ENCODE measurements at regions not wholly inside any gene's neighbourhood (a gene's known extent, or its start where the extent isn't known, plus 50 kb on each side); places are given as distances from the start of the nearest gene placed in this dataset.
"Not testable (repeated sequence)": the region's sequence is repeated elsewhere in the genome, so short reads cannot be mapped to it uniquely, and the experiment has no call there.

GRCh38 chr2:144128130-144128746 is 391.7 kb downstream of the ZEB2 start:
- DNase-seq (ENCODE audit: low read depth in 2 of 2, low spot score in 1 of 2), result no peak

- DNase-seq (ENCODE audit: low read depth in 2 of 2, low spot score in 1 of 2), result no peak
Observed at GRCh38 chr2:144127693-144128092, 392.2 kb downstream of the ZEB2 start.

DNA sequence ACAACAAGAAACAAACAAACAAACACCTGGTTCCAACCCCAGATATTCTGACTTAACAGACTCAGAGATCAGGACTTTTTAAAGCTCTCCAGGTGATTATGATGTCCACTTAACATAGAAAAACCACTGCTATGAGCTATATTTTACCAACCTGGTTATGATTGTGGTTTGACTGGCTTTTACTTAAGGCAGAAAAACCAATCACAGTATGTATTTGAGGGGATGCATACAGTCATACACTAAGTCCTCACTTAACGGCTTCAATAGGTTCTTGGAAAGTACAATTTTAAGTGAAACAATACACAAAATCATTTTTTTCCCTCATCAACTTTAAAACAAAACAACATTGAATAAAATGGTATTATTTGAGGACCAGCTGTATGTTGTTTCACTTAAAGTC is 393.6 kb downstream of the ZEB2 start:
- no peak for DNase-seq (ENCODE audit: low read depth in 2 of 2, low spot score in 1 of 2)

GRCh38 chr2:144125751-144126150 is 394.2 kb downstream of the ZEB2 start:
- DNase-seq (ENCODE audit: low read depth in 2 of 2, low spot score in 1 of 2), result no peak

- DNase-seq (ENCODE audit: low read depth in 2 of 2, low spot score in 1 of 2), result no peak
Observed at GRCh38 chr2:144124882-144125281, 395.0 kb downstream of the ZEB2 start.

DNA sequence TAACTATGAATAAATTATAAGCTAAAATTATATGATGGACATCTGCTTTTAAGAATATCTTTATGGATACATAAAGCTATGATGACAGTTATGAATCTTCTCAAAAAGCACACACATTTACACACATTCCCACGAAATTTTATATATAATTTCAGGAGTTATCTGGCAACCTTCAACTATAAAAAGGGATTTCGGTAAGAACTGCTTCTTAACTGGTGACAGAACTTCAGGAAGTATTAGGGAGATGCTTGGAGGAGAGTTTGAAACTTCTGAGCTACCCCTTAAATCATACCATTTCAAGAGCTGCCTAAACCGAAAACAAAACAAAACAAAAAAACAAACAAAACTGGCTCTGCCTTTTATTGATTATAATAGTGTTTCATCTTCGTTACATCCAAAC is 399.4 kb downstream of the ZEB2 start:
- no peak for DNase-seq (ENCODE audit: low read depth in 2 of 2, low spot score in 1 of 2)

- no peak for DNase-seq (ENCODE audit: low read depth in 2 of 2, low spot score in 1 of 2)
Observed at GRCh38 chr2:144117086-144117485, 402.8 kb downstream of the ZEB2 start.

GRCh38 chr2:144115739-144116291 is 404.1 kb downstream of the ZEB2 start:
- DNase-seq (ENCODE audit: low read depth in 2 of 2, low spot score in 1 of 2), result no peak

DNA sequence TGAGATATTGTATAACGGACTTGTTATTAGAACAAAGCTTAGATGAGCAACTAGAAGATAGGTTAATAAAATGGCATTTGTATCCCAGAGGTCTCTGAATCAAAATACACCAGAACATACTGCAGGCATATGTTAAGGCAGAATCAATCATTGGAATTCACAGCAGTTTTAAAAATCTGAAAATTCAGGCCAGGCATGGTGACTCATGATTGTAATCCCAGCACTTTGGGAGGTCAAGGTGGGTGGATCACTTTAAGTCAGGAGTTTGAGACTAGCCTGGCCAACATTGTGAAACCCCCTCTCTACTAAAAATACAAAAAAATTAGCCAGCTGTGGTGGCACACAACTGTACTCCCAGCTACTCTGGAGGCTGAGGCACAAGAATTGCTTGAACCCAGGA is 405.2 kb downstream of the ZEB2 start:
- DNase-seq (ENCODE audit: low read depth in 2 of 2, low spot score in 1 of 2), result no peak

- no peak for DNase-seq (ENCODE audit: low read depth in 2 of 2, low spot score in 1 of 2)
Observed at GRCh38 chr2:144111437-144111836, 408.5 kb downstream of the ZEB2 start.

DNA sequence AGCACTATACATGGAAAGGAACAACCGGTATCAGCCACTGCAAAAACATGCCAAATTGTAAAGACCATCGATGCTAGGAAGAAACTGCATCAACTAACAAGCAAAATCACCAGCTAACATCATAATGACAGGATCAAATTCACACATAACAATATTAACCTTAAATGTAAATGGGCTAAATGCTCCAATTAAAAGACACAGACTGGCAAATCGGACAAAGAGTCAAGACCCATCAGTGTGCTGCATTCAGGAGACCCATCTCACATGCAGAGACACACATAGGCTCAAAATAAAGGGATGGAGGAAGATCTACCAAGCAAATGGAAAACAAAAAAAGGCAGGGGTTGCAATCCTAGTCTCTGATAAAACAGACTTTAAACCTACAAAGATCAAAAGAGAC is 413.8 kb downstream of the ZEB2 start:
- not testable (repeated sequence) for DNase-seq (ENCODE audit: low read depth in 2 of 2, low spot score in 1 of 2)

GRCh38 chr2:144102386-144102785 is 417.5 kb downstream of the ZEB2 start:
- no peak for DNase-seq (ENCODE audit: low read depth in 2 of 2, low spot score in 1 of 2)

GRCh38 chr2:144099780-144100377 is 420.0 kb downstream of the ZEB2 start:
- no peak for DNase-seq (ENCODE audit: low read depth in 2 of 2, low spot score in 1 of 2)

GRCh38 chr2:144099340-144099739 is 420.6 kb downstream of the ZEB2 start:
- DNase-seq (ENCODE audit: low read depth in 2 of 2, low spot score in 1 of 2), result no peak

- no peak for DNase-seq (ENCODE audit: low read depth in 2 of 2, low spot score in 1 of 2)
Observed at GRCh38 chr2:144097440-144098225, 422.3 kb downstream of the ZEB2 start.

DNA sequence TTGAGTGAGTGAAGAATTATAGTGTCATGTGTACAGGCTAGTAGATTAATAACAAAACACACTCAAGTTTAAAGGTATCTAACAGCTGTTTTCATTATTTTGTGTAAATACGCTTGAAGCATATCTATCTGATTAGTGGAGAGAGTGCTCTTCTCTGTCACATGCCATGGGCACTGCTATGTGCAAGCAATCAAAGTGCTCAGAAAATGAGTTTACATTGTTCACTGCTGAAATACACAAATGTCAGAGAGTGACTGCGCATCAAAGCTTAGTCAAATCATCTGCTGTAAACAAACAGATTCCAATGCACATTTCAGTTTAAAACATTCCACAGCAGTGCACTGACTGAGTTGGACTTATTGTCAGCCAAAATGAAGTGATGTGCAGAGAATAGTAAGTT is 423.4 kb downstream of the ZEB2 start:
- DNase-seq (ENCODE audit: low read depth in 2 of 2, low spot score in 1 of 2), result no peak

- DNase-seq (ENCODE audit: low read depth in 2 of 2, low spot score in 1 of 2), result no peak
Observed at GRCh38 chr2:144094408-144095151, 425.3 kb downstream of the ZEB2 start.

DNA sequence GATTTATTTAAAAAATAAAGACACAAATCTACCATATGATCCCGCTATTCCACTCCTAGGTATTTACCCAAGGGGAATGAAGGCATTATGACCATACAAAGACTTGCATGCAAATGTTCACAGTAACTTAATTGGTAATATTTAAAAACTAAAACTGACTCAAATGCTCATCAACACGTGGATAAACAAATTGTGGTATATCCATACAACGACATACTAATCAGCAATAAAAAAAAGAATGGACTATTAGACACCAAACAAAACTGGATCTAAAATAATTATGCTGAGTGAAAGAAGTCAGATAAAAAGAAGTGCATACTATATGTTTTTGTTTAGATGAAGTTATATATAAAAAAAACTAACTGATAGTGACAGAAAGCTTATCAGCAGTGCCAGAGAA is 428.3 kb downstream of the ZEB2 start:
- no peak for DNase-seq (ENCODE audit: low read depth in 2 of 2, low spot score in 1 of 2)

DNA sequence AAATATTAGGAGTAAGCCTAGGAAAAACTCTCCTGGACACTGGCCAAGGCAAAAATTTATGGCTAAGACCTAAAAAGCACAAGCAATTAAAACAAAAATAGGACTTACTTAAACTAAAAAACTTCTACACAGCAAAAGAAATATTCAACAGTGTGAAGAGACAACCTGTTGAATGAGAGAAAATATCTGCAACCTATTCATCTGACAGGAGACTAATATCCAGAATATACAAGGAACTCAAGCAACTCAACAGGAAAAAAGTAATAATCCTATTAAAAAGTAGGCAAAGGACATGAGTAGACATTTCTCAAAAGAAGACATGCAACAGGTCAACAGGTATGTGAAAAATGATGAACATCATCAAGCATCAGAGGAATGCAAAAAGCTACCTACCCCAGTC is 431.1 kb downstream of the ZEB2 start:
- DNase-seq (ENCODE audit: low read depth in 2 of 2, low spot score in 1 of 2), result no peak

- DNase-seq (ENCODE audit: low read depth in 2 of 2, low spot score in 1 of 2), result no peak
Observed at GRCh38 chr2:144086965-144087364, 433.0 kb downstream of the ZEB2 start.

GRCh38 chr2:144085016-144085415 is 434.9 kb downstream of the ZEB2 start:
- DNase-seq (ENCODE audit: low read depth in 2 of 2, low spot score in 1 of 2), result no peak

Measured in stimulated activated CD8-positive, alpha-beta memory T cell treated with anti-CD3 and anti-CD28 coated beads, Interleukin-4, amount 100 ng/mL, for 1 hour (primary cell).